K562 (cell line): ENCODE measurements at regions not wholly inside any gene's neighbourhood (a gene's known extent, or its start where the extent isn't known, plus 50 kb on each side); places are given as distances from the start of the nearest gene placed in this dataset.

ENCODE experiments used
- AFF1 ChIP-seq, 2 experiments: fragments of 450-650 bp; IDR thresholded peaks; 2 replicates each; pipeline ENCODE4 v1.6.1; 2018; ENCODE audit warnings: mild to moderate bottlenecking in 2 of 2, low read depth in 1 of 2; ENCODE audit not compliant: partially characterized antibody in 2 of 2
- CTCF ChIP-seq, 3 experiments: IDR thresholded peaks in 2 of 3; conservative IDR thresholded peaks in 1 of 3; 2 replicates each; pipeline ENCODE4 v1.5.1; 2011 to 2012; ENCODE audit warnings: low read length in 3 of 3, mild to moderate bottlenecking in 3 of 3, control low read depth in 2 of 3, improper control_type of control experiment in 1 of 3, inconsistent platforms in 1 of 3, low read depth in 1 of 3, mixed read lengths in 1 of 3, moderate library complexity in 1 of 3; ENCODE audit not compliant: insufficient read depth in 2 of 3
- DNMT1 ChIP-seq: fragments of 450-650 bp; IDR thresholded peaks from 2 replicates; pipeline ENCODE4 v1.6.1; 2016; ENCODE audit warnings: antibody characterized with exemption, mild to moderate bottlenecking
- EP400 ChIP-seq: fragments of 450-650 bp; IDR thresholded peaks from 2 replicates; pipeline ENCODE4 v1.6.1; 2017; ENCODE audit warnings: antibody characterized with exemption, mild to moderate bottlenecking, moderate library complexity
- ETS1 ChIP-seq: conservative IDR thresholded peaks from 2 replicates; pipeline ENCODE4 v1.6.1; 2011; ENCODE audit warnings: low read depth, mild to moderate bottlenecking, low read length; ENCODE audit not compliant: control insufficient read depth
- ETV1 ChIP-seq: fragments of 450-650 bp; conservative IDR thresholded peaks from 2 replicates; pipeline ENCODE4 v1.6.1; 2016; ENCODE audit warnings: missing genetic modification characterization, control low read depth, low read depth, missing compliant biosample characterization
- FOXK2 ChIP-seq, 2 experiments: fragments of 450-650 bp; IDR thresholded peaks in 1 of 2; conservative IDR thresholded peaks in 1 of 2; 2 replicates each; pipeline ENCODE4 v1.6.1; 2016; ENCODE audit warnings: low read depth in 2 of 2, mild to moderate bottlenecking in 1 of 2
- GATA2 ChIP-seq: sonication (generic); formaldehyde crosslinking; IDR thresholded peaks from 2 replicates; pipeline ENCODE4 v1.4.0; 2020; ENCODE audit warnings: mild to moderate bottlenecking, missing genetic modification reagents
- HMGXB4 ChIP-seq: sonication (generic); formaldehyde crosslinking; IDR thresholded peaks from 2 replicates; pipeline ENCODE4 v1.8.1; 2023; ENCODE audit warnings: mild to moderate bottlenecking, missing genetic modification reagents
- POLR2A ChIP-seq: fragments of 450-650 bp; conservative IDR thresholded peaks from 2 replicates; pipeline ENCODE4 v1.6.1; 2016
- RFX5 ChIP-seq: IDR thresholded peaks from 2 replicates; pipeline ENCODE4 v1.6.1; 2011; ENCODE audit warnings: low read depth, mild to moderate bottlenecking, improper control_type of control experiment, low read length
- SIN3A ChIP-seq, 2 experiments: fragments of 150-350 bp in 1 of 2; IDR thresholded peaks; 2 replicates each; pipeline ENCODE4 v1.6.1; 2011 to 2016; ENCODE audit warnings: borderline replicate concordance in 2 of 2, low read depth in 2 of 2, low read length in 2 of 2, mild to moderate bottlenecking in 2 of 2, moderate library complexity in 2 of 2; ENCODE audit not compliant: control insufficient read depth in 1 of 2
- ZBTB49 ChIP-seq: sonication (generic); formaldehyde crosslinking; IDR thresholded peaks from 2 replicates; pipeline ENCODE4 v1.8.0; 2022; ENCODE audit warnings: missing genetic modification reagents, mild to moderate bottlenecking, borderline replicate concordance
- ZBTB7A ChIP-seq: IDR thresholded peaks from 2 replicates; pipeline ENCODE4 v1.6.1; 2011; ENCODE audit warnings: low read depth, mild to moderate bottlenecking, low read length, moderate library complexity, borderline replicate concordance; ENCODE audit not compliant: control insufficient read depth

GRCh38 chr4:127347936-127348335, 284.8 kb upstream of the INTU start:
- TF ChIP-seq CTCF (IDR thresholded peaks at IDR 0.05 in 2 of 3, conservative IDR thresholded peaks at IDR 0.05 in 1 of 3; ENCODE audit: insufficient read depth in 2 of 3, low read depth in 1 of 3, low read length in 3 of 3), result no peak
- TF ChIP-seq HMGXB4 (CRISPR knock-in tag), result no peak
- TF ChIP-seq FOXK2 (conservative IDR thresholded peaks at IDR 0.05 in 1 of 2, IDR thresholded peaks at IDR 0.05 in 1 of 2; ENCODE audit: low read depth in 2 of 2), result no peak
- TF ChIP-seq GATA2, result no peak
- TF ChIP-seq DNMT1, result no peak
- no peak for TF ChIP-seq ETV1 (tag)
- no peak for TF ChIP-seq EP400
- TF ChIP-seq SIN3A (IDR thresholded peaks at IDR 0.05; ENCODE audit: borderline replicate concordance in 2 of 2, control insufficient read depth in 1 of 2, low read depth in 2 of 2, low read length in 2 of 2), result no peak
- TF ChIP-seq ZBTB49 (CRISPR knock-in tag), result no peak
- no peak for TF ChIP-seq RFX5
- no peak for TF ChIP-seq AFF1 (IDR thresholded peaks at IDR 0.05; ENCODE audit: low read depth in 1 of 2, partially characterized antibody in 2 of 2)
- TF ChIP-seq POLR2A, result no peak
- TF ChIP-seq ZBTB7A, result no peak
- TF ChIP-seq ETS1, result no peak
